OCI-LY3 (cell line): ENCODE measurements at regions not wholly inside any gene's neighbourhood (a gene's known extent, or its start where the extent isn't known, plus 50 kb on each side); places are given as distances from the start of the nearest gene placed in this dataset.

Experiments used
- EZH2phosphoT487 ChIP-seq: fragments of 200-600 bp; shearing (Covaris generic); IDR thresholded peaks from 2 replicates; pipeline ENCODE4 v1.6.1; 2018; ENCODE audit warnings: antibody characterized with exemption, mixed run types, low read depth
- TF ChIP-seq, protein P1 (sequence below): fragments of 200-600, 300-600 bp; sonication (generic); IDR thresholded peaks from 2 replicates; pipeline ENCODE4 v1.5.1; 2014; ENCODE audit warnings: antibody characterized with exemption, low read length, low read depth

DNA sequence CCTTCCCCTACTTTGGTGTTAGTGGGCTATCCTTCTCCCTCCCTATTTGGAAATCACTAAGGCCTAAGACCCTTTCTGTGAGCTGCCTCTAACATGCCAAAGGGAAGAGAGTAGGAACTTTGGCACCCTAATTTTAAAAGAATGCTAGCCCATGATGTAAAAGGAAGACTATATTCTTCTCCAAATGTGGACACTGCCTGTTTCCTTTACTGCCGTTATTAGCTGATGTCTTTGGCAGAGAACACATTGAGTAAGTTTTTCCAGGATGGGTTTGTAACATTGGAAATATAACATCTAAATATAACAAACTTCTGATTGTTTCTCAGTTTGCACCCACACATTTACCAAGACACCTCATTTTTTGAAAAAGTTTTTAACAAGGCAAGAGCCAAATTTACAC is 56.9 kb upstream of the TNKS2 start:
- TF ChIP-seq, protein P1, sequence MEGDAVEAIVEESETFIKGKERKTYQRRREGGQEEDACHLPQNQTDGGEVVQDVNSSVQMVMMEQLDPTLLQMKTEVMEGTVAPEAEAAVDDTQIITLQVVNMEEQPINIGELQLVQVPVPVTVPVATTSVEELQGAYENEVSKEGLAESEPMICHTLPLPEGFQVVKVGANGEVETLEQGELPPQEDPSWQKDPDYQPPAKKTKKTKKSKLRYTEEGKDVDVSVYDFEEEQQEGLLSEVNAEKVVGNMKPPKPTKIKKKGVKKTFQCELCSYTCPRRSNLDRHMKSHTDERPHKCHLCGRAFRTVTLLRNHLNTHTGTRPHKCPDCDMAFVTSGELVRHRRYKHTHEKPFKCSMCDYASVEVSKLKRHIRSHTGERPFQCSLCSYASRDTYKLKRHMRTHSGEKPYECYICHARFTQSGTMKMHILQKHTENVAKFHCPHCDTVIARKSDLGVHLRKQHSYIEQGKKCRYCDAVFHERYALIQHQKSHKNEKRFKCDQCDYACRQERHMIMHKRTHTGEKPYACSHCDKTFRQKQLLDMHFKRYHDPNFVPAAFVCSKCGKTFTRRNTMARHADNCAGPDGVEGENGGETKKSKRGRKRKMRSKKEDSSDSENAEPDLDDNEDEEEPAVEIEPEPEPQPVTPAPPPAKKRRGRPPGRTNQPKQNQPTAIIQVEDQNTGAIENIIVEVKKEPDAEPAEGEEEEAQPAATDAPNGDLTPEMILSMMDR, result no peak
- TF ChIP-seq EZH2phosphoT487, result no peak
